GM18508 (cell line): ENCODE measurements at regions not wholly inside any gene's neighbourhood (a gene's known extent, or its start where the extent isn't known, plus 50 kb on each side); places are given as distances from the start of the nearest gene placed in this dataset.

Experiments used
- ATAC-seq: cut with Tn5 transposase; IDR thresholded peaks from one replicate; pipeline ENCODE4 v1.9.1; 2021; ENCODE audit warnings: moderate number of reproducible peaks; ENCODE audit not compliant: insufficient read depth, unreplicated experiment

- ATAC-seq = no peak
Measured at GRCh38 chr9:117775591-117775990, 71.4 kb downstream of the TLR4 start.

- peak; percentile 73 for ATAC-seq
Measured at GRCh38 chr9:117777823-117778222, 73.6 kb downstream of the TLR4 start.

DNA sequence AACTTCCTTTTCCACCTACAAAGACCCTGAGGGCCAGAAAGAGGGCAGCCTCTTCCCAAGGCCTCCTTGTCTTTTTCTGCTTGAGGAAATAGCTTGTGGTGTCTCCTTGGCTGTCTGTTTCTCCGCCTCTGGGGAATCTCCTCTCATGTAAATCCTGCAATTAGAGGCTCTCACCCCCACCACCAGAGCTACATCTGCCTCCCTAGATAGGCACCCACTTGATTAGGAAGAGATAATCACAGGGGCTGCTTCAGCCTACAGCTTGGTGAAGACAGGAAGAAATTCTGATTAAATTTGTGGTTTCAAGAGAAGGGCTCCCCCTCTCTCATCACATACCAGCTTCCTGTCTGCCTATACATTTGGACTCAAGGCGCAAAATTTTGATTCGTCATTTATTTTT lies 75.6 kb downstream of the TLR4 start:
- ATAC-seq = no peak

- ATAC-seq = peak; percentile 62
Measured at GRCh38 chr9:117782931-117783788, 79.0 kb downstream of the TLR4 start.

GRCh38 chr9:117783828-117784227 lies 79.6 kb downstream of the TLR4 start:
- peak; percentile 82 for ATAC-seq

- ATAC-seq = no peak
Measured at GRCh38 chr9:117784996-117785395, 80.8 kb downstream of the TLR4 start.

DNA sequence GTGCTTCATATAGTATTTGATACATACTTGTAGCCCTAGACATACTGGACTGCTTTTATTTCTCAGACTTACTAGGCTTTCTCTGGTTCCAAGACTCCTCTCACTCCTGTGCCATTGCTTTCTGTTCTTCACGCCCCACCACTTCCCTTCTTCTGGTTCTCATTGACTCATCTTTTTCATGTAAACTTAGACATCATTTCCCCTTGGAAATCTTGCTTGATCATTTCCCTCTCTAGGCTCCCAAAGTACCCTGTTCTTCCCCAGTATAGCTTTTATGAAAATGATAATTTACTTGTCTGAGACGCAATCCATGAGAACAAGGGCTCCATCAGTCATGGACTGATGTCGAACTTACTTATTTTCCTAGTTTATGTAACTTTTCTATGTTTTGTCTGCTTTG lies 83.5 kb downstream of the TLR4 start:
- ATAC-seq = no peak

- ATAC-seq = no peak
Measured at GRCh38 chr9:117795271-117795670, 91.1 kb downstream of the TLR4 start.

DNA sequence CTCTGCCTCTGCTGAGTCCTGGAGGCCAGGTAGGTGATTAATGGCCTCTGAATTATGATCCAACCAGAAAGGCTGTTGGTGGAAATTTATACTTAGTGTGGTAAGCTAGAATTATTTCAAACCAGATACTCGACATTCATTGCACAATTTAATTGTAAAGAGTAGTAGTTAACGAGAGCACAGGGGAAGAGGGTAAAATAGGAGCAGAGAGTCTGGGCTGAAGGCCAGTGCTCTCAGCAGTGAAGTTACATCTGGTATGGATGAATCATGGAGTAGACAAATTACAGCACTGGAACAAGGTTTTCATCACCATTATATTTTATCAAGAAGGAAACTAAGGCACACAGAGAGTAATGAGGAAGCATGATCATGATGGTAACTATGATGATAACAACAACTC lies 92.5 kb downstream of the TLR4 start:
- no peak for ATAC-seq

GRCh38 chr9:117800389-117800788 lies 96.2 kb downstream of the TLR4 start:
- ATAC-seq = no peak

DNA sequence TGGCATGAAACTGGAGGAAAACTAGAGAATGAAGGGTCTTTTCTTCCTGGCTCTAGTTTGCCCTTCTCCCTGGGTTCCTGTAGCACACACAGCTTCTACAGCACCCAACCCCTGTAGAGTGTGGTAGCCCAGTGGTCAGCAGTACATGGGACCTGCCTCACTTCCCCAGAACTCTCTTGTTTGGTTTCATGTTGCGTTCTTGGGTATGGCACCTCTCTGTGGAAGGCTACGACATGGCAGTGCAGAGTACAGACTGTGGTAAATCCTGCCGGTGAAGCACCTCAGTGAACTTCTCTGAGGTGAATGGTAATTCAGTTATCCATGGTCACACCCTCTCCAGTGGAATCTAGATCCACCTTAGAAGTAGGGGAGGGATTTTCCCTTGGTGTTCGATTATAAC lies 105.5 kb downstream of the TLR4 start:
- ATAC-seq = no peak

DNA sequence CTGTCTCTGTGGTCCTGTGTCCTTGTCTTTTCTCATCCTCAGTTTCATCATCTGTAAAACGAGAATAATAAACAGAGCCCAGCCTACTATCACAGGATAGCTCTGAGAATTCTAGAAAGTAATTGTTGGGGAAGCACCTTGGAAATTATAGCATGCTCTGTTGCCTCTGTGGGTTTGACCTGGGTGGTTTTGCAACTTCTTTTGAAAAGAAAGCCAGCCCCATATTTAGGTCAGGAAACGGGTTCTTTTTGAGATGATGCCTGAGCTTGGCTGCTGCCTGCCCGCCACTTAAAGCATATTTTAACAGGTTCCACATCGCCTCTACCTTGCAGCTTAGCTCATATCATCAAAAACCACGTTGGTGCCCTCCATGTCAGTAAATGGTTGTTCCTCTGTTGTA lies 111.1 kb downstream of the TLR4 start:
- peak; percentile 77 for ATAC-seq

DNA sequence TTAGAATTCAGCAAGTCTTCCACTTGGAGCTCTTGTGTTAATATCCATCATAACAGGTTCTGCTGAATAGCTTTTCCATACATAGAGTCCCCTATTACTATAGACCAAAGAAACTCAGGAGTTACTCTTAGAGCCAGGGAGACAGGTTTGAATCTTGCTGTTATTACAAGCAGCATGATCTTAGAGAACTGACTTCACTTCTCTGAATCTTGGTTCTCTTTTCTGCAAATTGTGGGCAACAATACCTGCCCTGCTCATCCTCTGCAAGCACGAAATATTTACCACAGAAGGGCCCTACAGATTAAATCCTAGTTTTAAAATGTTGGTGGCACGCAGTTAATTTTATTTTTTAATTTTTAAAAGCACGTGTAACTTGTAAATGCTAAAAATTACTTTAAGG lies 111.7 kb downstream of the TLR4 start:
- ATAC-seq = no peak

- ATAC-seq = no peak
Measured at GRCh38 chr9:117821954-117822353, 117.8 kb downstream of the TLR4 start.

DNA sequence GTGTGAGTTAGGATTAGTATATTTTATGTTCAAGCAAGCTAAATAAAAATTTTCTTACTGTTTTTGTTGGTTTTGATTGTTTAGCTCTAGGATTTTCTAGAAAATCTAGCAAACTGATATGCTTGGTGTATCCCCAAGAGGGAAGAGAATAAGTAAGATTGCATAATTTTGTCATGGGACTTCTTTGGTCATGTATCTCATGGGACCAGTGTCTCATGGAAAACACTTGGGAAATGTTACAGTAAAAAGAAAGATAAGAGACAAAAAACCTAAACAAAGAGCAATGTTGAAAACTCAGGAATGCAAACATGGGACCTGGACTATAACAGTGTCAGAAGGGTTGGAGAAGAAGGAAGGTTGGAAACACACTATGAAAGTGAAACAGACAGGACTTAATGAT lies 119.4 kb downstream of the TLR4 start:
- ATAC-seq = no peak

GRCh38 chr9:117825609-117826347 lies 121.6 kb downstream of the TLR4 start:
- ATAC-seq = peak; percentile 95

DNA sequence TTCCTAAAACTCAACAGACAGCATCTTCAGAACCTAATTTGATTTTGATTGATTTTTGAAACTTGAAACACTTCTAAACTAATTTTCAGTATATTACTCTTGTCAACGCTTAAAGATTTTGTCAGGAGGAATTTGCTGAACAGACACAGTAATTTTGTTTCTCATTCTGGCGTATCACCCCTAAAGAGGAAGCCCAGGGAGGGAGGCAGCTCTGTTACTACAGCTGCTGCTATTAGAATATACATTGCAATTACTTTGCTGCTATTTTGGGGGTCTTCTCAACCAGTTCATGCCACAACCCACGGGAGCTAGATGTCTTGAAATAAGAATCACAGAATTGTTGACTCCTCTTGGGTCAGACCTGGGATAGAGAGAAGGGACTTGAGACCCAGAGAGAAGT lies 122.6 kb downstream of the TLR4 start:
- no peak for ATAC-seq

- ATAC-seq = no peak
Measured at GRCh38 chr9:117827456-117827855, 123.3 kb downstream of the TLR4 start.

DNA sequence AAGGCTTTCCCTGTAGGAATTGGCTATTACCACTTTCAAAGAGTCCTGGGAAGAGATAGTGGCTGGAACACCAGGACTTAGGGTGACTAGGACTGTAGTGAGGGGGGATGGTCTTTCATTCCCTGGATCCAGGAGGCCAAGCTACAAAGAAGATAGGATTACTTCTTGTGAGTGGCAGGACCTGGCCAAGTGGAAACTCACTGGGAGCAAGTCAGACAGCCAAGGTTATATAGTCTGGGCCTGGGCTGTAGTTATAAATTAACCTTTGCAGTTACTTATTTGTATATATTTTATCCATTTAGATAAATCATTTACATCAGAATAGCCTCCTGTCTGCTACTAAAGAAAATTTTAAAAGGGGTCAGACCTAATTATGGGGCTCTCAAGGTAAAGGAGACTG lies 124.3 kb downstream of the TLR4 start:
- ATAC-seq = no peak

GRCh38 chr9:117835798-117836197 lies 131.6 kb downstream of the TLR4 start:
- ATAC-seq = peak; percentile 91

DNA sequence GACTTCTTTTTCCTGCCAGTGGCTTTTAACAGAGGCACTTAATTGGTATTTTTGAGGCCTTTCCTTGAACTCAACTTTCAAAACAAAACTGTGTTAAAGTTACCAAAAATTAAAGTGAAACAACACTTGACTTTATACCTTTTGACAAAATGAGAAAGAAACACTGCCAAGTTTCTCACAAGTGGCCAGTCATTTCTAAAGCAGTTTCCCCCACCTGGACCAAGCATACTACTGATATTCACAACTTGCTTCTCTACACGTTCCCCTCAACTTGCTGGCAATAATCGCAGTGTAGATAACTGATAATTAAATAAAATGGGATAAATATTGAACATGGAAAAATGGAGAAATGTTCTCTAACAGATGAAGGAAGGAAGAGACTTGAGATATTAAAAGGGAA lies 135.7 kb downstream of the TLR4 start:
- no peak for ATAC-seq
